HCT116 (cell line): ENCODE measurements at regions not wholly inside any gene's neighbourhood (a gene's known extent, or its start where the extent isn't known, plus 50 kb on each side); places are given as distances from the start of the nearest gene placed in this dataset.

Source experiments
- CEBPB ChIP-seq: IDR thresholded peaks from 2 replicates; pipeline ENCODE4 v1.6.1; 2012; ENCODE audit warnings: low read depth
- CTCF ChIP-seq, 3 experiments: fragments of 200-600 bp in 1 of 3; sonication (generic) in 1 of 3; IDR thresholded peaks in 2 of 3; conservative IDR thresholded peaks in 1 of 3; 2 replicates each; pipeline ENCODE4 v1.5.1; 2012 to 2017; ENCODE audit warnings: low read depth in 2 of 3, low read length in 2 of 3, antibody characterized with exemption in 1 of 3, borderline replicate concordance in 1 of 3, control low read depth in 1 of 3, mild to moderate bottlenecking in 1 of 3, mixed read lengths in 1 of 3, mixed run types in 1 of 3, moderate library complexity in 1 of 3; ENCODE audit not compliant: insufficient read depth in 1 of 3
- MAX ChIP-seq: IDR thresholded peaks from 2 replicates; pipeline ENCODE4 v1.6.1; 2012
- POLR2A ChIP-seq: IDR thresholded peaks from 2 replicates; pipeline ENCODE4 v1.7.0; 2011; ENCODE audit warnings: borderline replicate concordance; ENCODE audit not compliant: insufficient read depth, insufficient read length; ENCODE audit errors: extremely low read depth
- POLR2AphosphoS5 ChIP-seq: IDR thresholded peaks from 2 replicates; pipeline ENCODE4 v1.6.1; 2011; ENCODE audit warnings: mild to moderate bottlenecking, low read depth, low read length, moderate library complexity
- SIN3A ChIP-seq: IDR thresholded peaks from 2 replicates; pipeline ENCODE4 v1.6.1; 2012; ENCODE audit warnings: low read depth

- no peak for TF ChIP-seq POLR2A
- no peak for TF ChIP-seq CEBPB
- no peak for TF ChIP-seq CTCF (IDR thresholded peaks at IDR 0.05 in 2 of 3, conservative IDR thresholded peaks at IDR 0.05 in 1 of 3; ENCODE audit: borderline replicate concordance in 1 of 3, insufficient read depth in 1 of 3, low read depth in 2 of 3, low read length in 2 of 3)
- no peak for TF ChIP-seq SIN3A
- TF ChIP-seq MAX = no peak
- TF ChIP-seq POLR2AphosphoS5 = no peak
Measured at GRCh38 chr2:240202586-240202985, 62.1 kb upstream of the OTOS start.
